ENCODE measurements at regions not wholly inside any gene's neighbourhood (a gene's known extent, or its start where the extent isn't known, plus 50 kb on each side); places are given as distances from the start of the nearest gene placed in this dataset.

DNA sequence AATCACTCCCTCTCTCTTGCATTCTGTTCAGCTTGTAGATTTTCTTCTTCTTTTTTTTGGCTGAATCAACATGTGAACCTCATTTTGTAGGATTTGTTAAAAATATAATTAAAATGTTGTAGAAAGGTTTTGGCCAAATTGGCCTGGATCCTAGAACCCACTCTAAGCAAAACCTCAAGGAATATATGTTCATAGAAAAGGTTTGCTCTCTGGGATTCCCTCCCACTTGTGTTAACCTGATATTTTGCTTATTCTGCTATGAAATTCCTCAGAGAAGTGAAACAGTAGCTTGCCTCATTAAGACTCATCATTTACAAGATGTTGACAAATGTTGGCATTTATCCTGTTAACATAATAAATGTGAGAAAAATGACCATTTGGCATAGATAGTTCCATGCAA lies 456.7 kb downstream of the TMEM182 start:
- Histone ChIP-seq H3K9me3 (ENCODE audit: control insufficient read depth in 4 of 4, low read length in 3 of 4) (no peaks in the 10 kb centered on the region), H3K4me1 (ENCODE audit: control insufficient read depth in 4 of 4, insufficient read depth in 4 of 4, low read length in 3 of 4) (no peaks in the 10 kb centered on the region), H3K4me3 (ENCODE audit: low read depth in 1 of 3, low read length in 3 of 3) (no peak overlapping the region), H3K27ac (ENCODE audit: low read depth in 1 of 2, low read length in 2 of 2) (no peak overlapping the region), H3K27me3 (ENCODE audit: control insufficient read depth in 4 of 4, insufficient read depth in 4 of 4, low read length in 3 of 4) (peaks cover 0 to 3% (median 0%) of the 10 kb centered on the region in 4 donors), H3K36me3 (ENCODE audit: control insufficient read depth in 4 of 4, insufficient read depth in 3 of 4, low read depth in 1 of 4, low read length in 3 of 4) (no peaks in the 10 kb centered on the region), H3K9ac (ENCODE audit: low read depth in 1 of 2, low read length in 2 of 2) (no peak overlapping the region)
- no peak for TF ChIP-seq NR2F2 (IDR thresholded peaks at IDR 0.05)
- TF ChIP-seq, protein P1, sequence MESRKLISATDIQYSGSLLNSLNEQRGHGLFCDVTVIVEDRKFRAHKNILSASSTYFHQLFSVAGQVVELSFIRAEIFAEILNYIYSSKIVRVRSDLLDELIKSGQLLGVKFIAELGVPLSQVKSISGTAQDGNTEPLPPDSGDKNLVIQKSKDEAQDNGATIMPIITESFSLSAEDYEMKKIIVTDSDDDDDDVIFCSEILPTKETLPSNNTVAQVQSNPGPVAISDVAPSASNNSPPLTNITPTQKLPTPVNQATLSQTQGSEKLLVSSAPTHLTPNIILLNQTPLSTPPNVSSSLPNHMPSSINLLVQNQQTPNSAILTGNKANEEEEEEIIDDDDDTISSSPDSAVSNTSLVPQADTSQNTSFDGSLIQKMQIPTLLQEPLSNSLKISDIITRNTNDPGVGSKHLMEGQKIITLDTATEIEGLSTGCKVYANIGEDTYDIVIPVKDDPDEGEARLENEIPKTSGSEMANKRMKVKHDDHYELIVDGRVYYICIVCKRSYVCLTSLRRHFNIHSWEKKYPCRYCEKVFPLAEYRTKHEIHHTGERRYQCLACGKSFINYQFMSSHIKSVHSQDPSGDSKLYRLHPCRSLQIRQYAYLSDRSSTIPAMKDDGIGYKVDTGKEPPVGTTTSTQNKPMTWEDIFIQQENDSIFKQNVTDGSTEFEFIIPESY (IDR thresholded peaks at IDR 0.05), result no peak
- no peak for TF ChIP-seq HNF4A (conservative IDR thresholded peaks at IDR 0.05)
- TF ChIP-seq TAF1 (conservative IDR thresholded peaks at IDR 0.05), result no peak
- no peak for TF ChIP-seq RXRA (IDR thresholded peaks at IDR 0.05)
- no peak for TF ChIP-seq FOXA1 (IDR thresholded peaks at IDR 0.05)
- TF ChIP-seq EGR1 (IDR thresholded peaks at IDR 0.05; ENCODE audit: low read depth in 2 of 2), result no peak
- TF ChIP-seq FOXA2 (IDR thresholded peaks at IDR 0.05), result no peak
- TF ChIP-seq, protein P2, sequence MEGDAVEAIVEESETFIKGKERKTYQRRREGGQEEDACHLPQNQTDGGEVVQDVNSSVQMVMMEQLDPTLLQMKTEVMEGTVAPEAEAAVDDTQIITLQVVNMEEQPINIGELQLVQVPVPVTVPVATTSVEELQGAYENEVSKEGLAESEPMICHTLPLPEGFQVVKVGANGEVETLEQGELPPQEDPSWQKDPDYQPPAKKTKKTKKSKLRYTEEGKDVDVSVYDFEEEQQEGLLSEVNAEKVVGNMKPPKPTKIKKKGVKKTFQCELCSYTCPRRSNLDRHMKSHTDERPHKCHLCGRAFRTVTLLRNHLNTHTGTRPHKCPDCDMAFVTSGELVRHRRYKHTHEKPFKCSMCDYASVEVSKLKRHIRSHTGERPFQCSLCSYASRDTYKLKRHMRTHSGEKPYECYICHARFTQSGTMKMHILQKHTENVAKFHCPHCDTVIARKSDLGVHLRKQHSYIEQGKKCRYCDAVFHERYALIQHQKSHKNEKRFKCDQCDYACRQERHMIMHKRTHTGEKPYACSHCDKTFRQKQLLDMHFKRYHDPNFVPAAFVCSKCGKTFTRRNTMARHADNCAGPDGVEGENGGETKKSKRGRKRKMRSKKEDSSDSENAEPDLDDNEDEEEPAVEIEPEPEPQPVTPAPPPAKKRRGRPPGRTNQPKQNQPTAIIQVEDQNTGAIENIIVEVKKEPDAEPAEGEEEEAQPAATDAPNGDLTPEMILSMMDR (IDR thresholded peaks at IDR 0.05; ENCODE audit: low read depth, low read length, missing input control), result no peak
- TF ChIP-seq, protein P3, sequence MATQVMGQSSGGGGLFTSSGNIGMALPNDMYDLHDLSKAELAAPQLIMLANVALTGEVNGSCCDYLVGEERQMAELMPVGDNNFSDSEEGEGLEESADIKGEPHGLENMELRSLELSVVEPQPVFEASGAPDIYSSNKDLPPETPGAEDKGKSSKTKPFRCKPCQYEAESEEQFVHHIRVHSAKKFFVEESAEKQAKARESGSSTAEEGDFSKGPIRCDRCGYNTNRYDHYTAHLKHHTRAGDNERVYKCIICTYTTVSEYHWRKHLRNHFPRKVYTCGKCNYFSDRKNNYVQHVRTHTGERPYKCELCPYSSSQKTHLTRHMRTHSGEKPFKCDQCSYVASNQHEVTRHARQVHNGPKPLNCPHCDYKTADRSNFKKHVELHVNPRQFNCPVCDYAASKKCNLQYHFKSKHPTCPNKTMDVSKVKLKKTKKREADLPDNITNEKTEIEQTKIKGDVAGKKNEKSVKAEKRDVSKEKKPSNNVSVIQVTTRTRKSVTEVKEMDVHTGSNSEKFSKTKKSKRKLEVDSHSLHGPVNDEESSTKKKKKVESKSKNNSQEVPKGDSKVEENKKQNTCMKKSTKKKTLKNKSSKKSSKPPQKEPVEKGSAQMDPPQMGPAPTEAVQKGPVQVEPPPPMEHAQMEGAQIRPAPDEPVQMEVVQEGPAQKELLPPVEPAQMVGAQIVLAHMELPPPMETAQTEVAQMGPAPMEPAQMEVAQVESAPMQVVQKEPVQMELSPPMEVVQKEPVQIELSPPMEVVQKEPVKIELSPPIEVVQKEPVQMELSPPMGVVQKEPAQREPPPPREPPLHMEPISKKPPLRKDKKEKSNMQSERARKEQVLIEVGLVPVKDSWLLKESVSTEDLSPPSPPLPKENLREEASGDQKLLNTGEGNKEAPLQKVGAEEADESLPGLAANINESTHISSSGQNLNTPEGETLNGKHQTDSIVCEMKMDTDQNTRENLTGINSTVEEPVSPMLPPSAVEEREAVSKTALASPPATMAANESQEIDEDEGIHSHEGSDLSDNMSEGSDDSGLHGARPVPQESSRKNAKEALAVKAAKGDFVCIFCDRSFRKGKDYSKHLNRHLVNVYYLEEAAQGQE (IDR thresholded peaks at IDR 0.05), result no peak
- TF ChIP-seq, protein P4, sequence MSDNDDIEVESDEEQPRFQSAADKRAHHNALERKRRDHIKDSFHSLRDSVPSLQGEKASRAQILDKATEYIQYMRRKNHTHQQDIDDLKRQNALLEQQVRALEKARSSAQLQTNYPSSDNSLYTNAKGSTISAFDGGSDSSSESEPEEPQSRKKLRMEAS (IDR thresholded peaks at IDR 0.05), result no peak
- TF ChIP-seq SP1 (IDR thresholded peaks at IDR 0.05), result no peak
- no peak for TF ChIP-seq YY1 (IDR thresholded peaks at IDR 0.05)
- TF ChIP-seq, protein P5, sequence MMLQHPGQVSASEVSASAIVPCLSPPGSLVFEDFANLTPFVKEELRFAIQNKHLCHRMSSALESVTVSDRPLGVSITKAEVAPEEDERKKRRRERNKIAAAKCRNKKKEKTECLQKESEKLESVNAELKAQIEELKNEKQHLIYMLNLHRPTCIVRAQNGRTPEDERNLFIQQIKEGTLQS (IDR thresholded peaks at IDR 0.05), result no peak
- no peak for TF ChIP-seq JUND (IDR thresholded peaks at IDR 0.05)
- DNase-seq (ENCODE audit: low spot score), result no peak

DNA sequence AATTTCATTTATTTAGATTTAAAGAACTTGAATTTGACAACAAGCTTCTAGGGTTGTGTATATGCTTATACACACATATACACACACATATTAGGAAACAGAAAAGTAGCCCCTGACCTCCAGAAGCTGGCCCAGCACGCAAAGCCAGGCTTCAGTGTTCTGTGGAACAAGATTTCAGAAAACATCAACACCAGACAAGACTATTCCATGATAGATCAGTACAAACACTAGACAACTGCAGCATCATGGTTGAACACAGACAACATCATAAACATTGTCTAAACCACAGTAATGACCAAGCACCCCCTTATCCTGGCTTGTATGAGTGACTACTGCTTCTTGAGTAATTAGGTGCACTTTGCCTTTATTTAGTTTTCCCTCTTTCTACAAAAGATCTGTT lies 457.6 kb downstream of the TMEM182 start:
- H3K36me3 ChIP-seq (ENCODE audit: control insufficient read depth in 4 of 4, insufficient read depth in 3 of 4, low read depth in 1 of 4, low read length in 3 of 4), result no peaks in the 10 kb centered on the region
- no peak overlapping the region for H3K9ac ChIP-seq (ENCODE audit: low read depth in 1 of 2, low read length in 2 of 2)
- DNase-seq (ENCODE audit: low spot score), result no peak
- H3K27ac ChIP-seq (ENCODE audit: low read depth in 1 of 2, low read length in 2 of 2), result no peak overlapping the region
- no peak overlapping the region for H3K4me3 ChIP-seq (ENCODE audit: low read depth in 1 of 3, low read length in 3 of 3)
- H3K4me1 ChIP-seq (ENCODE audit: control insufficient read depth in 4 of 4, insufficient read depth in 4 of 4, low read length in 3 of 4), result no peaks in the 10 kb centered on the region
- WGBS, result 76% methylated on average over 1 of the region's 1 CpG
- H3K27me3 ChIP-seq (ENCODE audit: control insufficient read depth in 4 of 4, insufficient read depth in 4 of 4, low read length in 3 of 4), result peaks cover 0 to 3% (median 0%) of the 10 kb centered on the region in 4 donors
- H3K9me3 ChIP-seq (ENCODE audit: control insufficient read depth in 4 of 4, low read length in 3 of 4), result no peaks in the 10 kb centered on the region
- TF ChIP-seq TAF1 (conservative IDR thresholded peaks at IDR 0.05), result no peak
- no peak for TF ChIP-seq HNF4A (conservative IDR thresholded peaks at IDR 0.05)
- no peak for TF ChIP-seq FOXA2 (IDR thresholded peaks at IDR 0.05)
- TF ChIP-seq, protein P3 (IDR thresholded peaks at IDR 0.05), result no peak
- no peak for TF ChIP-seq NR2F2 (IDR thresholded peaks at IDR 0.05)
- TF ChIP-seq RAD21 (IDR thresholded peaks at IDR 0.05), result no peak
- TF ChIP-seq, protein P2 (IDR thresholded peaks at IDR 0.05; ENCODE audit: low read depth, low read length, missing input control), result no peak
- no peak for TF ChIP-seq HNF4G (IDR thresholded peaks at IDR 0.05)
- no peak for TF ChIP-seq RXRA (IDR thresholded peaks at IDR 0.05)
- TF ChIP-seq, protein P4 (IDR thresholded peaks at IDR 0.05), result no peak
- TF ChIP-seq EGR1 (IDR thresholded peaks at IDR 0.05; ENCODE audit: low read depth in 2 of 2), result no peak
